IMR-90 (cell line): ENCODE measurements at regions not wholly inside any gene's neighbourhood (a gene's known extent, or its start where the extent isn't known, plus 50 kb on each side); places are given as distances from the start of the nearest gene placed in this dataset.

ENCODE experiments used
- BHLHE40 ChIP-seq: fragments of 150-350 bp; IDR thresholded peaks from 2 replicates; pipeline ENCODE4 v1.6.1; 2016; ENCODE audit warnings: mild to moderate bottlenecking, low read depth, low read length
- CTCF ChIP-seq: conservative IDR thresholded peaks from 2 replicates; pipeline ENCODE4 v1.5.1; 2012; ENCODE audit warnings: mild to moderate bottlenecking, low read depth, low read length, improper control_type of control experiment
- MAFK ChIP-seq: IDR thresholded peaks from 2 replicates; pipeline ENCODE4 v1.6.1; 2012; ENCODE audit warnings: low read depth, low read length, improper control_type of control experiment
- RAD21 ChIP-seq: IDR thresholded peaks from 2 replicates; pipeline ENCODE4 v1.6.1; 2012; ENCODE audit warnings: low read length, improper control_type of control experiment

GRCh38 chr21:31511258-31511657 lies 148.2 kb upstream of the SOD1 start:
- TF ChIP-seq BHLHE40 (no peak), CTCF (no peak), MAFK (no peak), RAD21 (no peak)
